H9 (cell line): ENCODE measurements at regions not wholly inside any gene's neighbourhood (a gene's known extent, or its start where the extent isn't known, plus 50 kb on each side); places are given as distances from the start of the nearest gene placed in this dataset.

Experiments used
- DNase-seq: peaks from one replicate; pipeline ENCODE4 v3.0.0-alpha.2; 2017
- H2AFZ ChIP-seq: one replicate; pipeline ENCODE4 v1.6.1; 2013; ENCODE audit warnings: mild to moderate bottlenecking, low read length, control low read depth, moderate library complexity
- H2AK5ac ChIP-seq: 2 replicates; pipeline ENCODE4 v1.6.1; 2013; ENCODE audit warnings: low read length, control low read depth, mixed read lengths; ENCODE audit not compliant: insufficient read length
- H2BK120ac ChIP-seq: one replicate; pipeline ENCODE4 v1.6.1; 2013; ENCODE audit warnings: low read depth, mild to moderate bottlenecking, low read length, control low read depth, inconsistent platforms; ENCODE audit not compliant: poor library complexity, severe bottlenecking
- H2BK12ac ChIP-seq: 2 replicates; pipeline ENCODE4 v1.6.1; 2013; ENCODE audit warnings: low read length, control low read depth, mixed read lengths, low read depth; ENCODE audit not compliant: insufficient read length
- H2BK15ac ChIP-seq: 2 replicates; pipeline ENCODE4 v1.6.1; 2013; ENCODE audit warnings: low read depth, low read length, control low read depth
- H2BK20ac ChIP-seq: one replicate; pipeline ENCODE4 v1.6.1; 2013; ENCODE audit warnings: low read depth, mild to moderate bottlenecking, low read length, control low read depth, inconsistent platforms; ENCODE audit not compliant: poor library complexity, severe bottlenecking
- H2BK5ac ChIP-seq: 2 replicates; pipeline ENCODE4 v1.6.1; 2013; ENCODE audit warnings: low read length, control low read depth, mixed read lengths; ENCODE audit not compliant: insufficient read length
- H3K14ac ChIP-seq: 2 replicates; pipeline ENCODE4 v1.6.1; 2013; ENCODE audit warnings: low read length, control low read depth; ENCODE audit not compliant: insufficient read depth
- H3K18ac ChIP-seq: 2 replicates; pipeline ENCODE4 v1.6.1; 2013; ENCODE audit warnings: low read depth, mild to moderate bottlenecking, mixed read lengths, low read length, control low read depth; ENCODE audit not compliant: insufficient read length
- H3K23ac ChIP-seq: 2 replicates; pipeline ENCODE4 v1.6.1; 2013; ENCODE audit warnings: low read length, control low read depth, mixed read lengths, low read depth; ENCODE audit not compliant: insufficient read length
- H3K23me2 ChIP-seq: 2 replicates; pipeline ENCODE4 v1.6.1; 2013; ENCODE audit warnings: low read depth, mild to moderate bottlenecking, mixed read lengths, low read length, control low read depth; ENCODE audit not compliant: insufficient read length, poor library complexity, severe bottlenecking
- H3K27ac ChIP-seq: 2 replicates; pipeline ENCODE4 v1.5.1; 2013; ENCODE audit warnings: low read length, control low read depth, mixed read lengths, low read depth; ENCODE audit not compliant: insufficient read length
- H3K27me3 ChIP-seq: 2 replicates; pipeline ENCODE4 v1.6.1; 2013; ENCODE audit warnings: low read length, control low read depth, inconsistent platforms; ENCODE audit not compliant: insufficient read depth
- H3K4ac ChIP-seq: 2 replicates; pipeline ENCODE4 v1.6.1; 2013; ENCODE audit warnings: low read depth, mild to moderate bottlenecking, control low read depth, inconsistent platforms, low read length, moderate library complexity
- H3K4me1 ChIP-seq: 2 replicates; pipeline ENCODE4 v1.6.1; 2013; ENCODE audit warnings: low read length, control low read depth, inconsistent platforms; ENCODE audit not compliant: insufficient read depth
- H3K4me2 ChIP-seq: 2 replicates; pipeline ENCODE4 v1.6.1; 2013; ENCODE audit warnings: low read length, control low read depth, mixed read lengths; ENCODE audit not compliant: insufficient read length, insufficient read depth
- H3K56ac ChIP-seq: 2 replicates; pipeline ENCODE4 v1.6.1; 2013; ENCODE audit warnings: low read depth, mild to moderate bottlenecking, mixed read lengths, low read length, control low read depth; ENCODE audit not compliant: insufficient read length
- H3K79me1 ChIP-seq: 2 replicates; pipeline ENCODE4 v1.6.1; 2013; ENCODE audit warnings: low read depth, mild to moderate bottlenecking, moderate library complexity, low read length, control low read depth, inconsistent platforms; ENCODE audit not compliant: insufficient read depth, poor library complexity, severe bottlenecking
- H3K79me2 ChIP-seq: 2 replicates; pipeline ENCODE4 v1.6.1; 2013; ENCODE audit warnings: low read length, control low read depth, inconsistent platforms; ENCODE audit not compliant: insufficient read depth
- H3K9ac ChIP-seq: 2 replicates; pipeline ENCODE4 v1.6.1; 2013; ENCODE audit warnings: low read length, control low read depth, mixed read lengths; ENCODE audit not compliant: insufficient read length; ENCODE audit errors: extremely low read depth
- H3K9me3 ChIP-seq: one replicate; pipeline ENCODE4 v1.6.1; 2013; ENCODE audit warnings: low read depth, low read length, inconsistent platforms; ENCODE audit not compliant: control insufficient read depth
- H3T11ph ChIP-seq: one replicate; pipeline ENCODE4 v1.6.1; 2013; ENCODE audit warnings: mild to moderate bottlenecking, low read length, control low read depth, inconsistent platforms
- H4K20me1 ChIP-seq: one replicate; pipeline ENCODE4 v1.6.1; 2013; ENCODE audit not compliant: control insufficient read depth, insufficient read length, insufficient read depth
- H4K5ac ChIP-seq: 2 replicates; pipeline ENCODE4 v1.6.1; 2013; ENCODE audit warnings: low read depth, mild to moderate bottlenecking, mixed read lengths, low read length, control low read depth; ENCODE audit not compliant: insufficient read length
- H4K8ac ChIP-seq: replicated peaks from 2 replicates; pipeline ENCODE4 v1.6.1; 2013; ENCODE audit warnings: low read length, control low read depth, mixed read lengths, low read depth; ENCODE audit not compliant: insufficient read length
- H4K91ac ChIP-seq: 2 replicates; pipeline ENCODE4 v1.6.1; 2013; ENCODE audit warnings: low read depth, mild to moderate bottlenecking, moderate library complexity, mixed read lengths, low read length, control low read depth; ENCODE audit not compliant: insufficient read length
- H3K27ac Mint-ChIP-seq, 3 experiments: 2 replicates in 2 of 3; 3 replicates in 1 of 3; pipeline ENCODE4 v1.8.0; 2020 to 2021; ENCODE audit warnings: mixed read lengths in 3 of 3, mild to moderate bottlenecking in 1 of 3, moderate library complexity in 1 of 3
- H3K27me3 Mint-ChIP-seq: 2 replicates; pipeline ENCODE4 v1.8.0; 2021; ENCODE audit warnings: low read depth, mild to moderate bottlenecking, moderate library complexity, mixed read lengths
- H3K36me3 Mint-ChIP-seq, 3 experiments: 2 replicates in 2 of 3; 3 replicates in 1 of 3; pipeline ENCODE4 v1.8.0; 2020 to 2021; ENCODE audit warnings: low read depth in 3 of 3, mixed read lengths in 3 of 3; ENCODE audit not compliant: insufficient read depth in 1 of 3
- H3K4me1 Mint-ChIP-seq, 2 experiments: 2 replicates each; pipeline ENCODE4 v1.8.0; 2020; ENCODE audit warnings: mixed read lengths in 2 of 2
- H3K4me3 Mint-ChIP-seq, 2 experiments: 2 replicates in 1 of 2; 3 replicates in 1 of 2; pipeline ENCODE4 v1.8.0; 2020 to 2021; ENCODE audit warnings: mild to moderate bottlenecking in 2 of 2, mixed read lengths in 2 of 2, moderate library complexity in 1 of 2
- H3K9me3 Mint-ChIP-seq, 2 experiments: 2 replicates in 1 of 2; 3 replicates in 1 of 2; pipeline ENCODE4 v1.8.0; 2020; ENCODE audit warnings: mild to moderate bottlenecking in 2 of 2, mixed read lengths in 2 of 2, moderate library complexity in 1 of 2
- CTCF ChIP-seq: fragments of 200-600 bp; sonication (generic); conservative IDR thresholded peaks from 3 replicates; pipeline ENCODE4 v1.8.0; 2021; ENCODE audit warnings: antibody characterized with exemption, mild to moderate bottlenecking
- WGBS: extraction: QIAGEN DNeasy Blood & Tissue Kit; methylation state at CpG from one replicate; pipeline ENCODE4 v1.1.7; 2013; ENCODE audit warnings: missing lambda C conversion rate, low lambda C conversion rate, mixed read lengths; ENCODE audit not compliant: insufficient read length; ENCODE audit errors: extremely low coverage; 5-methylcytosine and 5-hydroxymethylcytosine counted together

GRCh38 chr2:9714630-9715214 lies 83.9 kb upstream of the YWHAQ start:
- H3K4me3 Mint-ChIP-seq, result no peak overlapping the region
- Histone ChIP-seq H3K27ac (no peak overlapping the region), H3K56ac (no peak overlapping the region), H3K23ac (no peak overlapping the region), H2BK20ac (no peak overlapping the region), H3K79me2 (no peaks in the 10 kb centered on the region), H3K27me3 (no peaks in the 10 kb centered on the region), H2BK120ac (no peak overlapping the region), H3K23me2 (no peaks in the 10 kb centered on the region), H3K4me1 (no peaks in the 10 kb centered on the region), H3K79me1 (no peaks in the 10 kb centered on the region), H2BK15ac (no peak overlapping the region), H3K4ac (no peak overlapping the region), H4K5ac (no peak overlapping the region), H3K9me3 (no peaks in the 10 kb centered on the region), H4K91ac (no peak overlapping the region), H3K9ac (no peak overlapping the region), H2BK5ac (no peak overlapping the region), H3K14ac (no peak overlapping the region), H2BK12ac (no peak overlapping the region), H4K20me1 (no peaks in the 10 kb centered on the region), H3K4me2 (no peak overlapping the region), H2AFZ (no peak overlapping the region), H2AK5ac (no peak overlapping the region), H3K18ac (no peak overlapping the region), H3T11ph (no peak overlapping the region), H4K8ac (no peak overlapping the region)
- TF ChIP-seq CTCF, result no peak
- peaks cover 0 to 5% of the 10 kb centered on the region in 2 experiments; a peak in 2 of 4 replicates for H3K4me1 Mint-ChIP-seq
- no peak overlapping the region for H3K27ac Mint-ChIP-seq
- WGBS, result no CpG with 5 or more reads among the region's 14 CpGs
- no peaks in the 10 kb centered on the region; the same call in 1 of the 2 replicates for H3K27me3 Mint-ChIP-seq
- no peak for DNase-seq
- peaks cover 0 to 2% of the 10 kb centered on the region in 2 experiments; a peak in 1 of 5 replicates for H3K9me3 Mint-ChIP-seq
- H3K36me3 Mint-ChIP-seq, result peaks cover 0 to under 1% (median 0%) of the 10 kb centered on the region in 3 experiments; a peak in 1 of 7 replicates
